Adrenal gland (tissue), 5 donors: ENCODE measurements at regions not wholly inside any gene's neighbourhood (a gene's known extent, or its start where the extent isn't known, plus 50 kb on each side); places are given as distances from the start of the nearest gene placed in this dataset.

Experiments used
- CTCF ChIP-seq, 6 experiments: fragments of 450-650 bp in 4 of 6; fragments of 200-600 bp in 2 of 6; sonication (generic) in 1 of 6; IDR thresholded peaks; 1 replicate in 5 of 6; 2 replicates in 1 of 6; pipeline versions ENCODE4 v1.5.1 to v1.8.0; 2016 to 2021; ENCODE audit warnings: antibody characterized with exemption in 6 of 6, mild to moderate bottlenecking in 2 of 6, moderate library complexity in 1 of 6
- POLR2A ChIP-seq, 2 donors: fragments of 450-650 bp; IDR thresholded peaks; one replicate each; pipeline ENCODE4 v1.6.1; 2017; ENCODE audit warnings: antibody characterized with exemption in 2 of 2, mild to moderate bottlenecking in 2 of 2, moderate library complexity in 1 of 2
- donor health status: DM: no; HTN: no; CAD: no.

DNA sequence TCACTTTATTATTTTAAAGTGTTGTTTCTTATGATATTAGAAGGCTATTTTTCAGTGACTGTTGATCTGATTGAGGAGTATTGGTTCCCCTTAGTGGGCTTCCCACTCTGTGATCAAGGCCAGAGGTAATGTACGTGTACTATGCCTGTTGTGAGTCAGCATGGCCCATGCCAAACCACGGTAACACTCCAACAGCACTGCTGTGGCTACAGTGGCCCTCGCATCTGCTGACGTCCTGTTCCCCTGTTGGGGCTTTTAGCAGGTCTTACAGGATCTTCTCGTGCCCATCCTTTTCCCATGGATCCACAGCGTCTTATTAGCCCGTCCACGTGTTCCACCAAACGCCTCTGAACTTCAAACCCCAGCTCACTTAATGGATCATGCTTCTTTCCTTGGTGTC is 964.6 kb upstream of the CELF2 start:
- TF ChIP-seq CTCF (IDR thresholded peaks at IDR 0.05) (no peak), POLR2A (IDR thresholded peaks at IDR 0.05) (no peak)
